Breast epithelium (tissue), 4 donors: ENCODE measurements at regions not wholly inside any gene's neighbourhood (a gene's known extent, or its start where the extent isn't known, plus 50 kb on each side); places are given as distances from the start of the nearest gene placed in this dataset.

ENCODE experiments used
- DNase-seq, 2 donors: peaks; one replicate each; pipeline ENCODE4 v3.0.0-alpha.2; 2019; ENCODE audit warnings: low spot score in 2 of 2
- H3K27ac ChIP-seq, 2 donors: fragments of 200-600 bp; sonication (generic) in 1 of 2; one replicate each; pipeline ENCODE4 v1.5.1; 2016 to 2019; ENCODE audit warnings: mild to moderate bottlenecking in 1 of 2
- H3K27me3 ChIP-seq, 2 donors: fragments of 200-600 bp; sonication (generic) in 1 of 2; one replicate each; pipeline versions ENCODE4 v1.5.1 to v1.6.0; 2017 to 2019; ENCODE audit warnings: control low read depth in 1 of 2, mild to moderate bottlenecking in 1 of 2
- H3K36me3 ChIP-seq: fragments of 200-600 bp; one replicate; pipeline ENCODE4 v1.5.1; 2019
- H3K4me1 ChIP-seq, 2 donors: fragments of 200-600 bp; sonication (generic); one replicate each; pipeline ENCODE4 v1.5.1; 2016 to 2019; ENCODE audit warnings: control low read depth in 1 of 2
- H3K4me3 ChIP-seq, 3 donors: fragments of 200-600 bp; sonication (generic); 1 replicate in 2 of 3; 2 replicates in 1 of 3; pipeline ENCODE4 v1.5.1; 2016 to 2019; ENCODE audit warnings: mild to moderate bottlenecking in 3 of 3, moderate library complexity in 2 of 3
- H3K9me3 ChIP-seq, 2 donors: fragments of 200-600 bp; sonication (generic) in 1 of 2; one replicate each; pipeline ENCODE4 v1.5.1; 2016 to 2019; ENCODE audit warnings: control low read depth in 1 of 2
- CTCF ChIP-seq, 3 donors: fragments of 450-650 bp; IDR thresholded peaks; one replicate each; pipeline ENCODE4 v1.5.1; 2016 to 2017; ENCODE audit warnings: antibody characterized with exemption in 3 of 3, mild to moderate bottlenecking in 3 of 3, moderate library complexity in 3 of 3
- POLR2A ChIP-seq: fragments of 450-650 bp; IDR thresholded peaks from one replicate; pipeline ENCODE4 v1.6.1; 2016; ENCODE audit warnings: antibody characterized with exemption, mild to moderate bottlenecking, moderate library complexity
- POLR2AphosphoS5 ChIP-seq, 3 donors: sonication (generic); formaldehyde crosslinking; IDR thresholded peaks; one replicate each; pipeline ENCODE4 v1.6.1; 2017; ENCODE audit warnings: antibody characterized with exemption in 3 of 3
- intact Hi-C: fragments of 100-400 bp; cut with DNase I; formaldehyde crosslinking; loops from one replicate; pipeline ENCODE4 v1.15.1; 2023; ENCODE audit warnings: low total_unique reads

- H3K27ac ChIP-seq: no peak overlapping the region
- no peak for DNase-seq
- TF ChIP-seq POLR2AphosphoS5 (IDR thresholded peaks at IDR 0.05) (no peak), POLR2A (no peak), CTCF (IDR thresholded peaks at IDR 0.05) (no peak)
Measured at GRCh38 chr14:94998110-94998509, 159.2 kb downstream of the DICER1 start.

GRCh38 chr14:94995551-94995950 lies 161.8 kb downstream of the DICER1 start:
- Histone ChIP-seq H3K4me3 (no peak overlapping the region), H3K9me3 (no peaks in the 10 kb centered on the region), H3K36me3 (no peaks in the 10 kb centered on the region), H3K27me3 (peaks cover 0 to 7% of the 10 kb centered on the region in 2 donors), H3K4me1 (no peaks in the 10 kb centered on the region), H3K27ac (no peak overlapping the region)
- DNase-seq: no peak
- intact Hi-C loops: no loop called here
- no peak for TF ChIP-seq POLR2AphosphoS5 (IDR thresholded peaks at IDR 0.05)

More at GRCh38 chr14:94998110-94998509, 159.2 kb downstream of the DICER1 start:
- no peaks in the 10 kb centered on the region for H3K4me1 ChIP-seq
- peaks cover 0 to 7% of the 10 kb centered on the region in 2 donors for H3K27me3 ChIP-seq
- no peak overlapping the region for H3K4me3 ChIP-seq
- H3K9me3 ChIP-seq: no peaks in the 10 kb centered on the region
- H3K36me3 ChIP-seq: no peaks in the 10 kb centered on the region
- intact Hi-C loops: no loop called here

GRCh38 chr14:94994245-94994644 lies 163.1 kb downstream of the DICER1 start:
- no peak for DNase-seq

DNA sequence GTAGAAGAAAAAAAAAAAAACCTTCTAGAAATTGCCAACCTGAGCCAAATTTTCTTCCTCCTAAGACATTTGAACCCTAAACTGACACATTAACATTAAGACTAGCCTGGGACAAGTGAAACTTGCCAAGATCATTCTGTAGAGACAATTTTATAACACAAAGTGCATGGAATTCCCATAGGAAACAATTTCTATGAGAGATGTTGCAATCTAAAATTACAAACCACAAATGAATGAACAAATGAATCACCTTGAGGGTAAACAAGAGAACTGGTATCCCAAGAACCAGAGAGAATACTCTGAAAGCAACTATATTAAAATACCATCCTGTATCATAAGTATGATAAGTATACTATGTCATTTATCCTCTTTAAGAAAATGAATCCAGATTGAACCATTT lies 165.3 kb downstream of the DICER1 start:
- Histone ChIP-seq H3K9me3 (peaks cover 0 to 7% of the 10 kb centered on the region in 2 donors), H3K36me3 (no peaks in the 10 kb centered on the region), H3K4me3 (no peak overlapping the region), H3K27me3 (peaks cover 0 to 7% of the 10 kb centered on the region in 2 donors), H3K27ac (no peak overlapping the region), H3K4me1 (no peaks in the 10 kb centered on the region)
- intact Hi-C loops: no loop called here
- no peak for DNase-seq
- TF ChIP-seq POLR2AphosphoS5 (IDR thresholded peaks at IDR 0.05) (no peak), CTCF (IDR thresholded peaks at IDR 0.05) (no peak), POLR2A (no peak)

More at GRCh38 chr14:94994245-94994644, 163.1 kb downstream of the DICER1 start:
- peaks cover 0 to 7% of the 10 kb centered on the region in 2 donors for H3K27me3 ChIP-seq
- intact Hi-C loops: no loop called here
- no peaks in the 10 kb centered on the region for H3K36me3 ChIP-seq
- H3K9me3 ChIP-seq: no peaks in the 10 kb centered on the region
- no peak overlapping the region for H3K4me3 ChIP-seq
- H3K27ac ChIP-seq: no peak overlapping the region
- no peaks in the 10 kb centered on the region for H3K4me1 ChIP-seq
- TF ChIP-seq CTCF (IDR thresholded peaks at IDR 0.05): no peak
- no peak for TF ChIP-seq POLR2AphosphoS5 (IDR thresholded peaks at IDR 0.05)

DNA sequence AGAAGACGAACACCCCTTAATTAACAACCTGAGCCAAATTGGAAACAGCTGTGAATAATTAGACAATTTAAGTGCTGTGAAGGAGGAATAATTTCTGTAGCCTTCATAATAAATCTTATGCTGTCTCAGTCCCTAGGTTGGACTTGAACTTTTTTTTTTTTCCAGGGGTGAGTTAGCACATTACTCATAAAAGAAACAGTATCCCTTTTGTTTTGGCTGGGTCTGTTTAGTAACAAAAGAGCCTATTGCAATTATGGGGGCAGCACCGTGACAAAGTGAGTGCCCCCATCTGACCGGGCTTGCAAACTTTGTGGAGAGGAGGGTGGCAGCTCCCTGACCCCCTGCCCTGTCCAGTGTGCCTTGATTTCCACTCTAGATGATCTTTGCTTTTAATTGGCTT lies 167.4 kb downstream of the DICER1 start:
- TF ChIP-seq POLR2AphosphoS5 (IDR thresholded peaks at IDR 0.05) (no peak), POLR2A (no peak), CTCF (IDR thresholded peaks at IDR 0.05) (no peak)
- H3K4me1 ChIP-seq: no peaks in the 10 kb centered on the region
- intact Hi-C loops: no loop called here
- H3K27ac ChIP-seq: no peak overlapping the region
- no peak for DNase-seq
- no peaks in the 10 kb centered on the region for H3K36me3 ChIP-seq
- H3K9me3 ChIP-seq: peaks cover 0 to 7% of the 10 kb centered on the region in 2 donors
- no peaks in the 10 kb centered on the region for H3K27me3 ChIP-seq
- H3K4me3 ChIP-seq: no peak overlapping the region

- intact Hi-C loops: no loop called here
Measured at GRCh38 chr14:94989417-94989816, 167.9 kb downstream of the DICER1 start.

More at GRCh38 chr14:94989417-94989816, 167.9 kb downstream of the DICER1 start:
- Histone ChIP-seq H3K27me3 (no peaks in the 10 kb centered on the region), H3K4me1 (no peaks in the 10 kb centered on the region), H3K9me3 (peaks cover 0 to 7% of the 10 kb centered on the region in 2 donors), H3K36me3 (no peaks in the 10 kb centered on the region), H3K4me3 (no peak overlapping the region), H3K27ac (no peak overlapping the region)
- no peak for DNase-seq
- no peak for TF ChIP-seq POLR2A
- TF ChIP-seq CTCF (IDR thresholded peaks at IDR 0.05): no peak
- no peak for TF ChIP-seq POLR2AphosphoS5 (IDR thresholded peaks at IDR 0.05)
